Activated CD4-positive, alpha-beta T cell treated with anti-CD3 and anti-CD28 coated beads, Interleukin-2, amount 50 U/mL, for 48 hours (primary cell): ENCODE measurements at regions not wholly inside any gene's neighbourhood (a gene's known extent, or its start where the extent isn't known, plus 50 kb on each side); places are given as distances from the start of the nearest gene placed in this dataset.
A peak's percentile ranks its signal among the peaks of the same experiment; 100 is the strongest.

ENCODE experiments used
- DNase-seq, 2 experiments: peaks; one replicate each; pipeline ENCODE4 v3.0.0-alpha.2; 2020

- DNase-seq = no peak
Observed at GRCh38 chr5:54671681-54672080, 154.1 kb downstream of the SNX18 start.

- no peak for DNase-seq
Observed at GRCh38 chr5:54671111-54671531, 153.6 kb downstream of the SNX18 start.

GRCh38 chr5:54670281-54670680 is 152.7 kb downstream of the SNX18 start:
- no peak for DNase-seq

GRCh38 chr5:54669845-54670244 is 152.3 kb downstream of the SNX18 start:
- DNase-seq = no peak

GRCh38 chr5:54669285-54669684 is 151.7 kb downstream of the SNX18 start:
- DNase-seq = no peak

- no peak for DNase-seq
Observed at GRCh38 chr5:54668096-54668495, 150.5 kb downstream of the SNX18 start.

GRCh38 chr5:54667136-54667535 is 149.6 kb downstream of the SNX18 start:
- no peak for DNase-seq

- no peak for DNase-seq
Observed at GRCh38 chr5:54663866-54664265, 146.3 kb downstream of the SNX18 start.

GRCh38 chr5:54661111-54661510 is 143.6 kb downstream of the SNX18 start:
- no peak for DNase-seq

- DNase-seq = no peak
Observed at GRCh38 chr5:54659700-54660131, 142.2 kb downstream of the SNX18 start.

- DNase-seq = no peak
Observed at GRCh38 chr5:54658010-54658409, 140.5 kb downstream of the SNX18 start.

GRCh38 chr5:54656261-54656728 is 138.7 kb downstream of the SNX18 start:
- DNase-seq = no peak

GRCh38 chr5:54655761-54656160 is 138.2 kb downstream of the SNX18 start:
- no peak for DNase-seq

GRCh38 chr5:54655266-54655665 is 137.7 kb downstream of the SNX18 start:
- DNase-seq = no peak

- DNase-seq = no peak
Observed at GRCh38 chr5:54653956-54654614, 136.5 kb downstream of the SNX18 start.

- no peak for DNase-seq
Observed at GRCh38 chr5:54651482-54652076, 134.0 kb downstream of the SNX18 start.

- DNase-seq = no peak
Observed at GRCh38 chr5:54649041-54649504, 131.5 kb downstream of the SNX18 start.

- peak; percentile 63 to 74 for DNase-seq
Observed at GRCh38 chr5:54646356-54647101, 129.0 kb downstream of the SNX18 start.

GRCh38 chr5:54645882-54646355 is 128.4 kb downstream of the SNX18 start:
- DNase-seq = no peak

GRCh38 chr5:54644226-54644625 is 126.7 kb downstream of the SNX18 start:
- no peak for DNase-seq

GRCh38 chr5:54643685-54644106 is 126.1 kb downstream of the SNX18 start:
- no peak for DNase-seq

GRCh38 chr5:54639621-54640020 is 122.1 kb downstream of the SNX18 start:
- no peak for DNase-seq

- no peak for DNase-seq
Observed at GRCh38 chr5:54638106-54638505, 120.5 kb downstream of the SNX18 start.

GRCh38 chr5:54637654-54638053 is 120.1 kb downstream of the SNX18 start:
- DNase-seq = no peak
